HCT116 (cell line): ENCODE measurements at regions not wholly inside any gene's neighbourhood (a gene's known extent, or its start where the extent isn't known, plus 50 kb on each side); places are given as distances from the start of the nearest gene placed in this dataset.

Experiments
- ATAC-seq: fragments of 200-7000 bp; cut with Tn5 transposase; 2 replicates; pipeline ENCODE4 v1.9.1; 2020; ENCODE audit warnings: mild to moderate bottlenecking, moderate library complexity
- BruUV-seq: library from RNA; stranded (reverse); fragments of 400-500 nt; replicated peaks from 2 replicates; lab custom pipeline; 2021; lab: Mats Ljungman, UMichigan
- CTCF ChIA-PET: fragments of 300-600 bp; sonication (Branson Sonifier 250); formaldehyde crosslinking; loops from one replicate; lab custom pipeline; 2021; ENCODE audit warnings: antibody characterized with exemption; lab: Charles Lee
- POLR2A ChIA-PET: fragments of 300-600, 350-600 bp; sonication (Branson Sonifier 250); formaldehyde crosslinking; loops from one replicate; lab custom pipeline; 2021; ENCODE audit warnings: antibody characterized with exemption; lab: Charles Lee
- RAD21 ChIA-PET, 2 experiments: fragments of 300-600 bp; sonication (Branson Sonifier 250); formaldehyde crosslinking; loops; one replicate each; lab custom pipeline; 2023; ENCODE audit warnings: low total read pairs in 2 of 2; ENCODE audit not compliant: uncharacterized antibody in 2 of 2, unreplicated experiment in 2 of 2, low non-redundant PET in 1 of 2; lab: Charles Lee
- DNase-seq: peaks from one replicate; pipeline ENCODE4 v3.0.0-alpha.2; 2010; ENCODE audit warnings: low read depth, low spot score
- H2AFZ ChIP-seq: fragments of 200-600 bp; shearing (Covaris generic), sonication (generic); 2 replicates; pipeline ENCODE4 v1.6.1; 2017; ENCODE audit warnings: low read depth, mixed run types, mixed read lengths, antibody characterized with exemption, low read length; ENCODE audit not compliant: poor library complexity, severe bottlenecking
- H3K27ac ChIP-seq: 2 replicates; pipeline ENCODE4 v1.5.1; 2012; ENCODE audit warnings: low read depth, low read length
- H3K27me3 ChIP-seq: fragments of 200-600 bp; sonication (generic); 2 replicates; pipeline ENCODE4 v1.6.1; 2016; ENCODE audit warnings: mixed run types, low read length, mixed read lengths; ENCODE audit not compliant: insufficient read depth
- H3K36me3 ChIP-seq, 2 experiments: fragments of 200-500 bp in 1 of 2; fragments of 200-600 bp in 1 of 2; sonication (Bioruptor generic) in 1 of 2; sonication (generic) in 1 of 2; 2 replicates each; pipeline versions ENCODE4 v1.5.1 to v1.6.1; 2014 to 2016; ENCODE audit warnings: low read length in 2 of 2, inconsistent platforms in 1 of 2, mixed read lengths in 1 of 2, mixed run types in 1 of 2; ENCODE audit not compliant: insufficient read depth in 2 of 2, control insufficient read depth in 1 of 2
- H3K4me1 ChIP-seq, 2 experiments: fragments of 200-600 bp in 1 of 2; sonication (generic) in 1 of 2; 2 replicates each; pipeline versions ENCODE4 v1.5.1 to v1.6.1; 2012 to 2017; ENCODE audit warnings: low read length in 2 of 2, inconsistent platforms in 1 of 2, mild to moderate bottlenecking in 1 of 2, mixed read lengths in 1 of 2, mixed run types in 1 of 2, moderate library complexity in 1 of 2; ENCODE audit not compliant: insufficient read depth in 2 of 2, control insufficient read depth in 1 of 2
- H3K4me2 ChIP-seq: fragments of 200-600 bp; sonication (generic); 2 replicates; pipeline ENCODE4 v1.6.1; 2017; ENCODE audit warnings: mixed run types, low read length, mixed read lengths
- H3K4me3 ChIP-seq, 2 experiments: fragments of 200-600 bp in 1 of 2; sonication (generic) in 1 of 2; replicated peaks in 1 of 2; 2 replicates each; pipeline ENCODE4 v1.5.1; 2011 to 2016; ENCODE audit warnings: low read length in 2 of 2, control low read depth in 1 of 2, low read depth in 1 of 2, mild to moderate bottlenecking in 1 of 2, mixed read lengths in 1 of 2, mixed run types in 1 of 2
- H3K79me2 ChIP-seq: fragments of 200-600 bp; sonication (generic); 2 replicates; pipeline ENCODE4 v1.6.1; 2017; ENCODE audit warnings: mild to moderate bottlenecking, mixed run types, low read length, moderate library complexity, mixed read lengths; ENCODE audit not compliant: insufficient read depth
- H3K9ac ChIP-seq: fragments of 200-600 bp; sonication (generic); 2 replicates; pipeline ENCODE4 v1.6.1; 2016; ENCODE audit warnings: low read length, mixed read lengths
- H3K9me2 ChIP-seq: fragments of 200-600 bp; sonication (generic), shearing (Covaris generic); 2 replicates; pipeline ENCODE4 v1.6.1; 2017; ENCODE audit warnings: mixed run types, mild to moderate bottlenecking, moderate library complexity; ENCODE audit not compliant: insufficient read depth
- H3K9me3 ChIP-seq, 2 experiments: fragments of 200-500 bp in 1 of 2; fragments of 200-600 bp in 1 of 2; sonication (Bioruptor generic) in 1 of 2; sonication (generic) in 1 of 2; 2 replicates each; pipeline ENCODE4 v1.6.1; 2014 to 2017; ENCODE audit warnings: low read length in 2 of 2, mixed read lengths in 2 of 2, inconsistent platforms in 1 of 2, low read depth in 1 of 2, mild to moderate bottlenecking in 1 of 2, mixed run types in 1 of 2, moderate library complexity in 1 of 2; ENCODE audit not compliant: control insufficient read depth in 1 of 2, insufficient read depth in 1 of 2
- H4K20me1 ChIP-seq: fragments of 200-600 bp; sonication (generic), shearing (Covaris generic); 2 replicates; pipeline ENCODE4 v1.6.1; 2017; ENCODE audit warnings: mixed run types, mild to moderate bottlenecking, moderate library complexity; ENCODE audit not compliant: insufficient read depth
- CBX3 ChIP-seq: IDR thresholded peaks from 2 replicates; pipeline ENCODE4 v1.6.1; 2012; ENCODE audit warnings: low read depth
- ELF1 ChIP-seq: IDR thresholded peaks from 2 replicates; pipeline ENCODE4 v1.6.1; 2012; ENCODE audit warnings: low read depth, borderline replicate concordance
- EZH2 ChIP-seq: fragments of 200-600 bp; sonication (generic); IDR thresholded peaks from 2 replicates; pipeline ENCODE4 v1.6.1; 2017; ENCODE audit warnings: antibody characterized with exemption, mixed run types
- EZH2phosphoT487 ChIP-seq: fragments of 200-600 bp; IDR thresholded peaks from 2 replicates; pipeline ENCODE4 v1.6.1; 2018; ENCODE audit warnings: antibody characterized with exemption, borderline replicate concordance
- JUND ChIP-seq: IDR thresholded peaks from 2 replicates; pipeline ENCODE4 v1.6.1; 2012
- POLR2A ChIP-seq: IDR thresholded peaks from 2 replicates; pipeline ENCODE4 v1.7.0; 2011; ENCODE audit warnings: borderline replicate concordance; ENCODE audit not compliant: insufficient read depth, insufficient read length; ENCODE audit errors: extremely low read depth
- POLR2AphosphoS5 ChIP-seq: IDR thresholded peaks from 2 replicates; pipeline ENCODE4 v1.6.1; 2011; ENCODE audit warnings: mild to moderate bottlenecking, low read depth, low read length, moderate library complexity
- RAD21 ChIP-seq: IDR thresholded peaks from 2 replicates; pipeline ENCODE4 v1.6.1; 2012; ENCODE audit warnings: low read depth, mild to moderate bottlenecking
- SRF ChIP-seq: IDR thresholded peaks from 2 replicates; pipeline ENCODE4 v1.6.1; 2012; ENCODE audit warnings: low read depth
- TCF7L2 ChIP-seq: IDR thresholded peaks from 2 replicates; pipeline ENCODE4 v1.7.0; 2011; ENCODE audit warnings: borderline replicate concordance, inconsistent platforms; ENCODE audit not compliant: insufficient read depth, insufficient read length; ENCODE audit errors: extremely low read depth
- YY1 ChIP-seq: IDR thresholded peaks from 2 replicates; pipeline ENCODE4 v1.6.1; 2011; ENCODE audit warnings: low read length, low read depth, moderate library complexity, mild to moderate bottlenecking; ENCODE audit not compliant: insufficient replicate concordance; ENCODE audit errors: extremely low read depth
- ZFX ChIP-seq: fragments of 450-650 bp; IDR thresholded peaks from 2 replicates; pipeline ENCODE4 v1.6.1; 2017
- intact Hi-C: fragments of 100-400 bp; cut with micrococcal nuclease; formaldehyde crosslinking; loops from 2 replicates; pipeline ENCODE4 v1.10.0; 2022
- TF ChIP-seq, protein P1 (sequence below): IDR thresholded peaks from 2 replicates; pipeline ENCODE4 v1.6.1; 2012
- TF ChIP-seq, protein P2 (sequence below): IDR thresholded peaks from 2 replicates; pipeline ENCODE4 v1.6.1; 2011; ENCODE audit warnings: mild to moderate bottlenecking, low read length, moderate library complexity; ENCODE audit not compliant: insufficient replicate concordance; ENCODE audit errors: extremely low read depth
- TF ChIP-seq, protein P3 (sequence below): IDR thresholded peaks from 2 replicates; pipeline ENCODE4 v1.6.1; 2012; ENCODE audit warnings: low read depth

DNA sequence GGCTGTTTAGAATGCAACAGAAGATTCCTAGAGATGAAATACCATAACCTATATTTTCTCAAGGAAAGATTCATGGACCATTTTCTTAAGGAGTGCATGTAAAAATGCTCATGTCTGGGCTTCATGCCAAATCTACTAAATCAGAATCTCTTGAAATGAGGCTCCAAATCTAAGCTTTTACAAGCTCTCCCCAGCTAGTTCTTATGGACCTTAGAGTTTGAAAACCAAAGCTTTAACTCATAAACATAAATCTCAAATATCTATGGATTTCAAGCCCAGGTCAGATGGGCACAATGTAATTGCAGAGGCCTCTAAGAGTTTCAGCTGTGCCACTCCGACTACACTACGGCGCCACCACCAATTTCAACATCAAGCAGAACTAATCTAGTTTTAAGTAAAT is 117.3 kb upstream of the CAND1 start:
- intact Hi-C loops, result no loop called here
- ATAC-seq (no peak), DNase-seq (no peak)
- ChIA-PET RAD21 (no interaction called here), CTCF (interaction anchor here (1.5 kb wide), 1 partner anchor 9 kb away, joined by 5 read pairs; no protein-coding TSS in a partner anchor), POLR2A (no interaction called here)
- H3K4me3 ChIP-seq, result no peak overlapping the region
- no peak overlapping the region for H3K27ac ChIP-seq
- no peaks in the 10 kb centered on the region for H3K9me2 ChIP-seq
- BruUV-seq, result no TSS peak
- H3K4me1 ChIP-seq, result no peaks in the 10 kb centered on the region
- no peak overlapping the region for H2AFZ ChIP-seq
- H4K20me1 ChIP-seq, result no peaks in the 10 kb centered on the region
- no peak for TF ChIP-seq SRF
- no peak for TF ChIP-seq RAD21
- TF ChIP-seq, protein P1, sequence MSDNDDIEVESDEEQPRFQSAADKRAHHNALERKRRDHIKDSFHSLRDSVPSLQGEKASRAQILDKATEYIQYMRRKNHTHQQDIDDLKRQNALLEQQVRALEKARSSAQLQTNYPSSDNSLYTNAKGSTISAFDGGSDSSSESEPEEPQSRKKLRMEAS, result no peak
- TF ChIP-seq ZFX, result no peak
- TF ChIP-seq CBX3, result no peak
- no peaks in the 10 kb centered on the region for H3K36me3 ChIP-seq
- no peaks in the 10 kb centered on the region for H3K79me2 ChIP-seq
- H3K4me2 ChIP-seq, result no peak overlapping the region
- no peak overlapping the region for H3K9ac ChIP-seq
- no peaks in the 10 kb centered on the region for H3K9me3 ChIP-seq
- H3K27me3 ChIP-seq, result peaks cover 16% of the 10 kb centered on the region; the same call in 1 of the 2 replicates

DNA sequence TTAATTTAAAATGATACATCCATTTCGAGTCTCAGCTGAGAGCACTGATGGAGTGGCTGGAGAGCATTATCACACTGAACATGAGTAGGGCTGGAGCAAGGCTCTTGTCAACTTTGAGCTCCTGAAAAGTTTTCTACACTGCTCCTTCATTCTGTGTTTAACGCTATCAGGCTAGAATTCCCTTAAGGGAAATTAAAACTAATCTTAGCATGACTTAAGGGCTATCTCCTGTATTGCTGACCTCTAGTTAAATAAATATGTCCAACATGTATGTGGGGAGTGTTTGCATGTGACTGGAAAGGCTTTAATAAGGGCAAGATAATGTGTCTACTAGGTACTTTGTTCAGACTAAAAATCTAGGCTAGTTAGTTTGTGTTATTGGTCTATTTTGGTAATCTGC is 116.7 kb upstream of the CAND1 start:
- H3K9ac ChIP-seq, result no peak overlapping the region
- H3K79me2 ChIP-seq, result no peaks in the 10 kb centered on the region
- intact Hi-C loops, result no loop called here
- DNase-seq, result no peak
- H3K27ac ChIP-seq, result no peak overlapping the region
- CTCF ChIA-PET, result interaction anchor here (1.5 kb wide), 1 partner anchor 9 kb away, joined by 5 read pairs; no protein-coding TSS in a partner anchor
- no peaks in the 10 kb centered on the region for H3K4me1 ChIP-seq
- no peaks in the 10 kb centered on the region for H3K9me2 ChIP-seq
- no peak overlapping the region for H3K4me3 ChIP-seq
- no TSS peak for BruUV-seq
- peaks cover 16% of the 10 kb centered on the region; the same call in 1 of the 2 replicates for H3K27me3 ChIP-seq
- no peaks in the 10 kb centered on the region for H3K9me3 ChIP-seq
- no peak for ATAC-seq
- RAD21 ChIA-PET, result no interaction called here
- H3K36me3 ChIP-seq, result no peaks in the 10 kb centered on the region
- no peaks in the 10 kb centered on the region for H4K20me1 ChIP-seq
- POLR2A ChIA-PET, result no interaction called here
- H3K4me2 ChIP-seq, result no peak overlapping the region
- H2AFZ ChIP-seq, result no peak overlapping the region
- TF ChIP-seq EZH2phosphoT487 (no peak), POLR2AphosphoS5 (no peak), YY1 (no peak), POLR2A (no peak), ELF1 (no peak), CBX3 (no peak), EZH2 (no peak), RAD21 (no peak), TCF7L2 (no peak), SRF (no peak), JUND (no peak)
- TF ChIP-seq, protein P2, sequence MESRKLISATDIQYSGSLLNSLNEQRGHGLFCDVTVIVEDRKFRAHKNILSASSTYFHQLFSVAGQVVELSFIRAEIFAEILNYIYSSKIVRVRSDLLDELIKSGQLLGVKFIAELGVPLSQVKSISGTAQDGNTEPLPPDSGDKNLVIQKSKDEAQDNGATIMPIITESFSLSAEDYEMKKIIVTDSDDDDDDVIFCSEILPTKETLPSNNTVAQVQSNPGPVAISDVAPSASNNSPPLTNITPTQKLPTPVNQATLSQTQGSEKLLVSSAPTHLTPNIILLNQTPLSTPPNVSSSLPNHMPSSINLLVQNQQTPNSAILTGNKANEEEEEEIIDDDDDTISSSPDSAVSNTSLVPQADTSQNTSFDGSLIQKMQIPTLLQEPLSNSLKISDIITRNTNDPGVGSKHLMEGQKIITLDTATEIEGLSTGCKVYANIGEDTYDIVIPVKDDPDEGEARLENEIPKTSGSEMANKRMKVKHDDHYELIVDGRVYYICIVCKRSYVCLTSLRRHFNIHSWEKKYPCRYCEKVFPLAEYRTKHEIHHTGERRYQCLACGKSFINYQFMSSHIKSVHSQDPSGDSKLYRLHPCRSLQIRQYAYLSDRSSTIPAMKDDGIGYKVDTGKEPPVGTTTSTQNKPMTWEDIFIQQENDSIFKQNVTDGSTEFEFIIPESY, result no peak
- TF ChIP-seq, protein P1, result no peak
- TF ChIP-seq, protein P3, sequence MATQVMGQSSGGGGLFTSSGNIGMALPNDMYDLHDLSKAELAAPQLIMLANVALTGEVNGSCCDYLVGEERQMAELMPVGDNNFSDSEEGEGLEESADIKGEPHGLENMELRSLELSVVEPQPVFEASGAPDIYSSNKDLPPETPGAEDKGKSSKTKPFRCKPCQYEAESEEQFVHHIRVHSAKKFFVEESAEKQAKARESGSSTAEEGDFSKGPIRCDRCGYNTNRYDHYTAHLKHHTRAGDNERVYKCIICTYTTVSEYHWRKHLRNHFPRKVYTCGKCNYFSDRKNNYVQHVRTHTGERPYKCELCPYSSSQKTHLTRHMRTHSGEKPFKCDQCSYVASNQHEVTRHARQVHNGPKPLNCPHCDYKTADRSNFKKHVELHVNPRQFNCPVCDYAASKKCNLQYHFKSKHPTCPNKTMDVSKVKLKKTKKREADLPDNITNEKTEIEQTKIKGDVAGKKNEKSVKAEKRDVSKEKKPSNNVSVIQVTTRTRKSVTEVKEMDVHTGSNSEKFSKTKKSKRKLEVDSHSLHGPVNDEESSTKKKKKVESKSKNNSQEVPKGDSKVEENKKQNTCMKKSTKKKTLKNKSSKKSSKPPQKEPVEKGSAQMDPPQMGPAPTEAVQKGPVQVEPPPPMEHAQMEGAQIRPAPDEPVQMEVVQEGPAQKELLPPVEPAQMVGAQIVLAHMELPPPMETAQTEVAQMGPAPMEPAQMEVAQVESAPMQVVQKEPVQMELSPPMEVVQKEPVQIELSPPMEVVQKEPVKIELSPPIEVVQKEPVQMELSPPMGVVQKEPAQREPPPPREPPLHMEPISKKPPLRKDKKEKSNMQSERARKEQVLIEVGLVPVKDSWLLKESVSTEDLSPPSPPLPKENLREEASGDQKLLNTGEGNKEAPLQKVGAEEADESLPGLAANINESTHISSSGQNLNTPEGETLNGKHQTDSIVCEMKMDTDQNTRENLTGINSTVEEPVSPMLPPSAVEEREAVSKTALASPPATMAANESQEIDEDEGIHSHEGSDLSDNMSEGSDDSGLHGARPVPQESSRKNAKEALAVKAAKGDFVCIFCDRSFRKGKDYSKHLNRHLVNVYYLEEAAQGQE, result no peak
